ENCODE measurements at regions not wholly inside any gene's neighbourhood (a gene's known extent, or its start where the extent isn't known, plus 50 kb on each side); places are given as distances from the start of the nearest gene placed in this dataset.
"Not testable (repeated sequence)": the region's sequence is repeated elsewhere in the genome, so short reads cannot be mapped to it uniquely, and the experiment has no call there.

- not testable (repeated sequence) for DNase-seq
Observed at GRCh38 chr7:159335181-159335926, 190.7 kb upstream of the VIPR2 start.

- not testable (repeated sequence) for DNase-seq
Observed at GRCh38 chr7:159332854-159333479, 188.3 kb upstream of the VIPR2 start.

- DNase-seq, result no peak
Observed at GRCh38 chr7:159331462-159331861, 186.8 kb upstream of the VIPR2 start.

GRCh38 chr7:159329818-159330378, 185.2 kb upstream of the VIPR2 start:
- DNase-seq, result no peak

- no peak for DNase-seq
Observed at GRCh38 chr7:159328096-159328495, 183.4 kb upstream of the VIPR2 start.

GRCh38 chr7:159323359-159323758, 178.7 kb upstream of the VIPR2 start:
- DNase-seq, result no peak

GRCh38 chr7:159321278-159321677, 176.6 kb upstream of the VIPR2 start:
- no peak for DNase-seq

GRCh38 chr7:159318682-159319351, 174.2 kb upstream of the VIPR2 start:
- DNase-seq, result no peak

GRCh38 chr7:159317294-159317693, 172.6 kb upstream of the VIPR2 start:
- no peak for DNase-seq

- DNase-seq, result no peak
Observed at GRCh38 chr7:159311172-159311494, 166.5 kb upstream of the VIPR2 start.

GRCh38 chr7:159310457-159311171, 165.9 kb upstream of the VIPR2 start:
- DNase-seq, result no peak

- not testable (repeated sequence) for DNase-seq
Observed at GRCh38 chr7:159309214-159309613, 164.5 kb upstream of the VIPR2 start.

GRCh38 chr7:159306012-159306411, 161.3 kb upstream of the VIPR2 start:
- no peak for DNase-seq

- peak; percentile 29 for DNase-seq
Observed at GRCh38 chr7:159305185-159305584, 160.5 kb upstream of the VIPR2 start.

GRCh38 chr7:159303510-159303909, 158.8 kb upstream of the VIPR2 start:
- DNase-seq, result not testable (repeated sequence)

- DNase-seq, result no peak
Observed at GRCh38 chr7:159296093-159296681, 151.5 kb upstream of the VIPR2 start.

GRCh38 chr7:159286487-159286886, 141.8 kb upstream of the VIPR2 start:
- DNase-seq, result not testable (repeated sequence)

GRCh38 chr7:159281573-159281972, 136.9 kb upstream of the VIPR2 start:
- no peak for DNase-seq

- DNase-seq, result no peak
Observed at GRCh38 chr7:159280008-159280407, 135.3 kb upstream of the VIPR2 start.

GRCh38 chr7:159272739-159273138, 128.1 kb upstream of the VIPR2 start:
- DNase-seq, result no peak

- DNase-seq, result no peak
Observed at GRCh38 chr7:159271781-159272180, 127.1 kb upstream of the VIPR2 start.

GRCh38 chr7:159269745-159270144, 125.1 kb upstream of the VIPR2 start:
- no peak for DNase-seq

Measured in renal pelvis (tissue), 1 donor.